DOHH2 (cell line): ENCODE measurements at regions not wholly inside any gene's neighbourhood (a gene's known extent, or its start where the extent isn't known, plus 50 kb on each side); places are given as distances from the start of the nearest gene placed in this dataset.

Source experiments
- H3F3A ChIP-seq: fragments of 200-600 bp; sonication (generic), shearing (Covaris generic); 2 replicates; pipeline ENCODE4 v1.6.0; 2016; ENCODE audit warnings: antibody characterized with exemption, mild to moderate bottlenecking; ENCODE audit not compliant: control insufficient read depth, insufficient read depth
- H3K27ac ChIP-seq: fragments of 200-600 bp; sonication (generic); 2 replicates; pipeline ENCODE4 v1.5.1; 2014; ENCODE audit warnings: low read depth, mild to moderate bottlenecking, low read length, moderate library complexity
- H3K27me3 ChIP-seq: fragments of 200-600 bp; sonication (generic); 2 replicates; pipeline ENCODE4 v1.6.1; 2014; ENCODE audit warnings: mild to moderate bottlenecking, low read length, mixed read lengths; ENCODE audit not compliant: control insufficient read depth
- H3K36me3 ChIP-seq: fragments of 200-600 bp; sonication (generic); 2 replicates; pipeline ENCODE4 v1.6.1; 2014; ENCODE audit warnings: mild to moderate bottlenecking, low read length, moderate library complexity, mixed read lengths; ENCODE audit not compliant: control insufficient read depth
- H3K4me1 ChIP-seq: fragments of 200-600 bp; sonication (generic); 2 replicates; pipeline ENCODE4 v1.6.1; 2014; ENCODE audit warnings: mild to moderate bottlenecking, low read length, mixed read lengths; ENCODE audit not compliant: control insufficient read depth
- H3K4me2 ChIP-seq: fragments of 200-600 bp; sonication (generic); 2 replicates; pipeline ENCODE4 v1.6.0; 2014; ENCODE audit warnings: mild to moderate bottlenecking, low read length, moderate library complexity
- H3K4me3 ChIP-seq: fragments of 200-600 bp; sonication (generic); 2 replicates; pipeline ENCODE4 v1.5.1; 2014; ENCODE audit warnings: mild to moderate bottlenecking, low read length, mixed read lengths
- H3K79me2 ChIP-seq: fragments of 200-600 bp; sonication (generic); 2 replicates; pipeline ENCODE4 v1.6.1; 2014; ENCODE audit warnings: mild to moderate bottlenecking, low read length, mixed read lengths; ENCODE audit not compliant: control insufficient read depth
- H3K9me2 ChIP-seq: fragments of 200-600 bp; sonication (generic); replicated peaks from 2 replicates; pipeline ENCODE4 v1.6.1; 2014; ENCODE audit warnings: mild to moderate bottlenecking, low read length, mixed read lengths; ENCODE audit not compliant: control insufficient read depth
- H3K9me3 ChIP-seq: fragments of 200-600 bp; sonication (generic); 2 replicates; pipeline ENCODE4 v1.6.1; 2014; ENCODE audit warnings: antibody characterized with exemption, low read length, mixed read lengths; ENCODE audit not compliant: control insufficient read depth, insufficient read depth
- H4K20me1 ChIP-seq: fragments of 200-600 bp; sonication (generic); 2 replicates; pipeline ENCODE4 v1.6.0; 2014; ENCODE audit warnings: low read depth, mild to moderate bottlenecking, antibody characterized with exemption, low read length, moderate library complexity; ENCODE audit not compliant: control insufficient read depth, insufficient read depth
- EZH2phosphoT487 ChIP-seq: fragments of 200-600 bp; sonication (generic); IDR thresholded peaks from 2 replicates; pipeline ENCODE4 v1.6.1; 2017; ENCODE audit warnings: borderline replicate concordance, mild to moderate bottlenecking, antibody characterized with exemption, low read length, moderate library complexity, mixed read lengths
- TF ChIP-seq, protein P1 (sequence below): fragments of 200-600 bp; sonication (generic); IDR thresholded peaks from one replicate; pipeline ENCODE4 v1.5.1; 2014; ENCODE audit warnings: antibody characterized with exemption, mild to moderate bottlenecking, low read depth, low read length; ENCODE audit not compliant: poor library complexity, severe bottlenecking

DNA sequence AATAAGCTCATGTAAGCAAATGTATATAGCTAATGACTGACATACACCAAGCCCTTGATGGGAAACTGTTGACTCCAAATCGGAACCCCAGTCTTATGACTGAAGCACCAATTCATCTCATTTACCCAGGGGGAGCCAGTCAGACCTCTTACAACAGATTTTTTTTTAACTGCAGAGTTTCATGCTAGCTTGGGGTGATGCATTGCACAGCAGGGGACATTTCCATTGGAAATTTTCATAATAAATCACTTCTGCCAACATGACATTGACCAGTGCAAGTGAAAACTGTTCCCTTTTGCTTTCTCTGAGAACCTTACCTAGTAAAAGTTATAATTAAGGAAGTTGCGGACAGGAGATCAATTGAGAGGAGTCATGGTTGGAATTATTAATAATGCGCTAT lies 137.0 kb upstream of the VWC2 start:
- no peaks in the 10 kb centered on the region for H3K27me3 ChIP-seq
- no peak overlapping the region for H3K27ac ChIP-seq
- H3K36me3 ChIP-seq = no peaks in the 10 kb centered on the region
- no peak overlapping the region for H3K4me3 ChIP-seq
- H3K4me2 ChIP-seq = no peak overlapping the region
- H3K79me2 ChIP-seq = no peaks in the 10 kb centered on the region
- TF ChIP-seq EZH2phosphoT487 = no peak
- TF ChIP-seq, protein P1, sequence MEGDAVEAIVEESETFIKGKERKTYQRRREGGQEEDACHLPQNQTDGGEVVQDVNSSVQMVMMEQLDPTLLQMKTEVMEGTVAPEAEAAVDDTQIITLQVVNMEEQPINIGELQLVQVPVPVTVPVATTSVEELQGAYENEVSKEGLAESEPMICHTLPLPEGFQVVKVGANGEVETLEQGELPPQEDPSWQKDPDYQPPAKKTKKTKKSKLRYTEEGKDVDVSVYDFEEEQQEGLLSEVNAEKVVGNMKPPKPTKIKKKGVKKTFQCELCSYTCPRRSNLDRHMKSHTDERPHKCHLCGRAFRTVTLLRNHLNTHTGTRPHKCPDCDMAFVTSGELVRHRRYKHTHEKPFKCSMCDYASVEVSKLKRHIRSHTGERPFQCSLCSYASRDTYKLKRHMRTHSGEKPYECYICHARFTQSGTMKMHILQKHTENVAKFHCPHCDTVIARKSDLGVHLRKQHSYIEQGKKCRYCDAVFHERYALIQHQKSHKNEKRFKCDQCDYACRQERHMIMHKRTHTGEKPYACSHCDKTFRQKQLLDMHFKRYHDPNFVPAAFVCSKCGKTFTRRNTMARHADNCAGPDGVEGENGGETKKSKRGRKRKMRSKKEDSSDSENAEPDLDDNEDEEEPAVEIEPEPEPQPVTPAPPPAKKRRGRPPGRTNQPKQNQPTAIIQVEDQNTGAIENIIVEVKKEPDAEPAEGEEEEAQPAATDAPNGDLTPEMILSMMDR = no peak
- no peaks in the 10 kb centered on the region for H3K9me3 ChIP-seq
- no peaks in the 10 kb centered on the region for H3F3A ChIP-seq
- no peaks in the 10 kb centered on the region for H3K9me2 ChIP-seq
- no peaks in the 10 kb centered on the region for H3K4me1 ChIP-seq
- H4K20me1 ChIP-seq = no peaks in the 10 kb centered on the region

DNA sequence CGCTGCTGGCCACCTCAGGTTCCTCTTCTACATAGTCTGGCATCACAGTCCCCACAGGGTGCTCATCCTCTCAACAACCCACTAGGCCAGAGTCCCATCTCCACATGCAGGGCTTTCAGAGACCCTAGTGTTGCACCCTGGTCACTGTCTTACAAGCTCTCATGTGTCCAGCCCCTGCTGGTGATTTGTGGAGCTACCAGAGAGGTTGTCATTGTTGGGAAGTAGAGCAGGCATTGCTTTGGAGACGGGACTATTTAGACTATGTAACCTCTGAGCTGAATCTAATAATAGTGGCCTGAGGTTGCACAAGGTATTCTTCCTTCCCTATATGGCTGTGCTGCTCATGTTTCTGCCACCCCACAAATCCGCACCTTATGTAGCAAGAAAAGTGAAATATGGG lies 135.3 kb upstream of the VWC2 start:
- no peaks in the 10 kb centered on the region for H3K27me3 ChIP-seq
- no peak overlapping the region for H3K4me3 ChIP-seq
- H4K20me1 ChIP-seq = no peaks in the 10 kb centered on the region
- no peaks in the 10 kb centered on the region for H3K36me3 ChIP-seq
- no peaks in the 10 kb centered on the region for H3F3A ChIP-seq
- TF ChIP-seq, protein P1 = no peak
- TF ChIP-seq EZH2phosphoT487 = no peak
- H3K27ac ChIP-seq = no peak overlapping the region
- no peak overlapping the region for H3K4me2 ChIP-seq
- H3K79me2 ChIP-seq = no peaks in the 10 kb centered on the region
- no peaks in the 10 kb centered on the region for H3K9me3 ChIP-seq
- H3K9me2 ChIP-seq = no peaks in the 10 kb centered on the region
- no peaks in the 10 kb centered on the region for H3K4me1 ChIP-seq

DNA sequence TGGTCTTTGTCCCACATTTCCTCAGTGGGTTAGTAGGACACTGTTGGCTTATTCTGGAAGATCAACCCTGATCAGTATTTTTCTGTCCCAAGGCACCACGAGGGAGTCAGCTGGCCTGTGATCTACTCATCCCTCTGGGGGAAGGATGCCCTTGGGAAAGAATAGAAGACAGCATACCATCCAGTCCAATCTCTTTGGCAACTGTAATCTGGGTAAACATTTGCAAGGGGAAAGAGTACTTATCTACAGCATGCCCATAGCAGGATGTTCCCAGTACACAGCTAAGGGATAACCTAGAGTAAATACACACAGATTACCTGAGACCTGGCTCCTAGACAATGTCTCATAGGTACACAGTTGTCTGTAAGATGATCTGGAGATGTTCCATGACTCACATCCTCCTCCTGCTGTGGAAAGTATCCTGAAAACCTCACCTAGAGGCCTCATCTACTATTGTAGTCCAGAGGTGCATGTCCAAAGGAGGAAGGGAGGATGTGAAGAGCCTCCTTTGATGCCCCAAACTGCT lies 134.3 kb upstream of the VWC2 start:
- Histone ChIP-seq H3K27ac (no peak overlapping the region), H3K4me3 (no peak overlapping the region), H3K27me3 (no peaks in the 10 kb centered on the region)

More for the DNA sequence above, 134.3 kb upstream of the VWC2 start:
- TF ChIP-seq EZH2phosphoT487 = no peak
- TF ChIP-seq, protein P1 = no peak
- H3K4me2 ChIP-seq = no peak overlapping the region
- no peaks in the 10 kb centered on the region for H3K4me1 ChIP-seq
- no peaks in the 10 kb centered on the region for H3K9me2 ChIP-seq
- no peaks in the 10 kb centered on the region for H3K9me3 ChIP-seq
- H3F3A ChIP-seq = no peaks in the 10 kb centered on the region
- H3K79me2 ChIP-seq = no peaks in the 10 kb centered on the region
- no peaks in the 10 kb centered on the region for H3K36me3 ChIP-seq
- H4K20me1 ChIP-seq = no peaks in the 10 kb centered on the region
